ENCODE measurements at regions not wholly inside any gene's neighbourhood (a gene's known extent, or its start where the extent isn't known, plus 50 kb on each side); places are given as distances from the start of the nearest gene placed in this dataset.

- TF ChIP-seq REST (IDR thresholded peaks at IDR 0.05; ENCODE audit: insufficient read depth in 1 of 2, low read depth in 2 of 2, low read length in 2 of 2): no peak
- TF ChIP-seq POLR2AphosphoS5 (IDR thresholded peaks at IDR 0.05; ENCODE audit: low read depth, low read length): no peak
- no peak for TF ChIP-seq FOXP2 (optimal IDR thresholded peaks at IDR 0.05; ENCODE audit: borderline replicate concordance, extremely low read depth, extremely low read length, insufficient read depth)
Measured at GRCh38 chr13:73532987-73533510, 474.2 kb downstream of the KLF5 start.

Data from PFSK-1 (cell line).